Activated T-cell treated with anti-CD3 and anti-CD28 coated beads, Interleukin-2, amount 50 U/mL, for 4 hours (primary cell): ENCODE measurements at regions not wholly inside any gene's neighbourhood (a gene's known extent, or its start where the extent isn't known, plus 50 kb on each side); places are given as distances from the start of the nearest gene placed in this dataset.

Experiments
- ATAC-seq, 2 donors: fragments of 200-7000 bp; cut with Tn5 transposase; one replicate each; pipeline ENCODE4 v1.10.0; 2021
- DNase-seq: peaks from one replicate; pipeline ENCODE4 v3.0.0-alpha.2; 2020
- H3K27me3 Mint-ChIP-seq: one replicate; pipeline ENCODE4 v1.8.0; 2021; ENCODE audit warnings: low read depth, mixed read lengths
- H3K36me3 Mint-ChIP-seq: one replicate; pipeline ENCODE4 v1.8.0; 2022; ENCODE audit warnings: mixed read lengths; ENCODE audit not compliant: insufficient read depth
- H3K4me1 Mint-ChIP-seq: one replicate; pipeline ENCODE4 v1.8.0; 2021; ENCODE audit warnings: low read depth, mixed read lengths
- H3K4me3 Mint-ChIP-seq: one replicate; pipeline ENCODE4 v1.8.0; 2021; ENCODE audit warnings: mild to moderate bottlenecking, moderate library complexity, mixed read lengths
- H3K9me3 Mint-ChIP-seq: one replicate; pipeline ENCODE4 v1.8.0; 2021; ENCODE audit warnings: mixed read lengths

DNA sequence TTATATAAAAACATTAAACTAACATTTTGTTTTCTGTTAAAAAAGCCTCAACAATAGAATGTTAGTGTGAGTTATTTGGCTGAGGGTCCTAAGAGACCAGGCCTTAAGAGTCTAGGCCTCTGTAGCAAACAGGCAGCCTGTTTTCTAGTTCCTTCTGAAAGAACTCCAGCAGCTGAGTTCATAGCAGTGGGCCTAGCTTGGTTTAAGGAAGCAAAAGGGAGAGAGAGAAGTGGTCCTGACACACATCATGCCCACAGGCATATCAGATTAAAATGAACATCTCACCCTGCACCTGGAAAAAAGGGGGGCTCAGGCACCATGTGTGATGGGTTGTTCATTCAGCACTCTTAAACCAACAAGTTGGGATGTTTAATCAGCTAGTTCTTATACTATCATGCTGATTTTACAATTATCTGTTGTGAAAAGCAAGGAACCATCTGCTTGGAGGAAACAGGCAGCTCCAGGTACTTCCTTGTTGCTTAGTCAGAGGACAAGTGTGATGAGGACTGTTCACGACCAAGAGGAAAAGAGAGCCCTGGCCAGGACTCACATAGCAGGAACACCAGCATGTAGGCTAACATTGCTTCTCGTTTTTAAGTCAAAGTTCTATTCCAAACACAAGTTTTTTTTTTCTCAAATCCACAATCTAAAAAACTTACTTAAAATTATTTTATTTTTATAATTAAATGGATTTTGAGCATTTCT is 81.3 kb upstream of the FRY start:
- peaks cover 2% of the 10 kb centered on the region for H3K36me3 Mint-ChIP-seq
- no peaks in the 10 kb centered on the region for H3K27me3 Mint-ChIP-seq
- H3K9me3 Mint-ChIP-seq, result no peaks in the 10 kb centered on the region
- peaks cover 2% of the 10 kb centered on the region for H3K4me1 Mint-ChIP-seq
- H3K4me3 Mint-ChIP-seq, result no peak overlapping the region
- ATAC-seq (no peak), DNase-seq (no peak)

DNA sequence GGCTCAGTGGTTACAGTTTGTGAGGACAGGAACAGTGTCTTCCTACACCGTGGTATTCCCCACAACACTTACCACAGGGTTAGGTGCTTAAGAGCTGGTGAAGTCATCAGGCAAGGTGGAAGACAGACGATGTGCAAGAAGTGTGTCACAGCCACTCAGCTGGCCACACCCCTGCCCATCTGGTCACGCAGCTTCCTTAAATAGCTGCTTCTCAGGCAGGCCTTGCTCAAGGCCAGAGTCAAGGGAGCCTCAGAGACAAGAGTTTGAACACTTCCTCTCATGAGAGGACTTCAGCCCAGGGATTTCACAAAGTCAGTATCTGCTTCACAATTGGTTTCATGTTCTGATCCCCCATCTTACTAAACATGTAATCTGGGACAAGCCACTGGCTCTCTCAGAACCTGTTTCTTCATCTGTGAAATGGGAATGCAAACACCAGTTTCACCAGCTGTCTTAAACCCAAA is 80.3 kb upstream of the FRY start:
- H3K4me3 Mint-ChIP-seq, result no peak overlapping the region
- no peaks in the 10 kb centered on the region for H3K9me3 Mint-ChIP-seq
- H3K36me3 Mint-ChIP-seq, result peaks cover 2% of the 10 kb centered on the region
- ATAC-seq (no peak), DNase-seq (no peak)
- peaks cover 2% of the 10 kb centered on the region for H3K4me1 Mint-ChIP-seq
- no peaks in the 10 kb centered on the region for H3K27me3 Mint-ChIP-seq

DNA sequence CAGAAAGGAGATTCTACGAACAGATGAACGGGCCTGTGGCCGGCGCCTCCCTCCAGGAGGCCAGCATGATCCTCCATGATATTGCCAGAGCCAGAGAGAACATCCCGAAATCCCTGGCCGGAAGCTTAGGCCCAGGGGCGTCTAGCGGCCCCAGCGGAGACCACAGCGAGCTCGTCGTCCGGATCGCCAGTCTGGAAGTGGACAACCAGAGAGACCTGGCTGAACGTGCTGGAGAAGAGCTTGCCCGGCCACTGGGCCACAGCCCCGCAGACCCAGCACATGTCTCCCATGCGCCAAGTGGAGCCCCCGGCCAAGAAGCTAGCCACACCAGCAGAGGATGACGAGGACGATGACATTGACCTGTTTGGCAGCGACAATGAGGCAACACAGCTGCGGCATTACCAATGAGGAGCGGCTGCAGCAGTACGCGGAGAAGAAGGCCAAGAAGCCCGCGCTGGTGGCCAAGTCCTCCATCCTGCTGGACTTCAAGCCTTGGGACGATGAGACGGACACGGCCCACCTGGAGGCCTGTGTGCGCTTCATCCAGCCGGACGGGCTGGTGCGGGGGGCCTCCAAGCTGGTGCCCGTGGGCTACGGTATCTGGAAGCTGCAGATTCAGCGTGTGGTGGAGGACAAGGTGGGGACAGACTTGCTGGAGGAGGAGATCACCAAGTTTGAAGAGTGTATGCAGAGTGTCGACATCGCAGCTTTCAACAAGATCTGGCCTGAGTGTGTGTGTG is 78.8 kb upstream of the FRY start:
- no peak overlapping the region for H3K4me3 Mint-ChIP-seq
- H3K9me3 Mint-ChIP-seq, result no peaks in the 10 kb centered on the region
- DNase-seq, result no peak
- no peak for ATAC-seq
- H3K27me3 Mint-ChIP-seq, result no peaks in the 10 kb centered on the region
- H3K36me3 Mint-ChIP-seq, result peaks cover 2% of the 10 kb centered on the region
- H3K4me1 Mint-ChIP-seq, result peaks cover 2% of the 10 kb centered on the region

DNA sequence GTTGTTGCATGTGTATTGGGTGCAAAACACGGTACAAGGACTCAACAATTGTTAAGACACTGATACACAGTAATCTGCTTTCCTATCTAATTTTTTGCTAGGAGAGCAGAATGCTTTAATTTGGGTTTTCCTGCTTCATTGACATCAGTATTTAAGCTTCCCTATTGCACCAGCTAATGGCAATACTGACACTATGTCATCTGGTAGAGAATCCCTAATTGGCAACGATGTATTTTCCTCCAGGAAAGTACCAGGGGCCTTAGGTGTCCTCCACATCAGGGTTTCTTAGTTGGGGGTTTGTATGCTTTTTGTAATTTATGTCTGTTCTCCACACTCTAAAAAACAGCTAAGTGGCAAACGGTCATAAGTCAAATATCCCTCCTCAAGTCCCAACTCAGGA is 76.5 kb upstream of the FRY start:
- H3K4me1 Mint-ChIP-seq, result peaks cover 2% of the 10 kb centered on the region
- H3K36me3 Mint-ChIP-seq, result peaks cover 2% of the 10 kb centered on the region
- DNase-seq, result no peak
- ATAC-seq, result no peak
- no peaks in the 10 kb centered on the region for H3K9me3 Mint-ChIP-seq
- no peaks in the 10 kb centered on the region for H3K27me3 Mint-ChIP-seq
- no peak overlapping the region for H3K4me3 Mint-ChIP-seq

DNA sequence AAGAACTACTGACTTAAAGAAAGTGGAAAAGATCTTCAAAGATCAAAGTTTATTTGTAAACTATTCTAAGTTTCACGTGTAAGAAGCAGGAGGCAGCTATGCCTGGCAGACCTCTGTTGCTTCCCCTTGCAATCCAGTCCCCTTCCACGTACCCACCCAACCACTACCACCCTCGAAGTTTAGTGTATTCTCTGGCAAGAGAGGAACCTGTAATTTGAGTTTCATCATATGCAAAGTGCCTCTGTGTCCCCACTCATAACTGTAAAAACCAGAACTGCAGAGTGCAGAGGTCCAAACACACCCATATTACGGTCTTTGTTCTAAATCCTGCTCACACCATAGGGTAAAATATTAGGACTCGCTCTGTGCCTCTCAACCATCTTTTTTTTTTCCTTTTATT is 75.8 kb upstream of the FRY start:
- H3K4me1 Mint-ChIP-seq, result peaks cover 2% of the 10 kb centered on the region
- H3K4me3 Mint-ChIP-seq, result no peak overlapping the region
- DNase-seq (no peak), ATAC-seq (no peak)
- H3K27me3 Mint-ChIP-seq, result no peaks in the 10 kb centered on the region
- peaks cover 2% of the 10 kb centered on the region for H3K36me3 Mint-ChIP-seq
- H3K9me3 Mint-ChIP-seq, result no peaks in the 10 kb centered on the region

DNA sequence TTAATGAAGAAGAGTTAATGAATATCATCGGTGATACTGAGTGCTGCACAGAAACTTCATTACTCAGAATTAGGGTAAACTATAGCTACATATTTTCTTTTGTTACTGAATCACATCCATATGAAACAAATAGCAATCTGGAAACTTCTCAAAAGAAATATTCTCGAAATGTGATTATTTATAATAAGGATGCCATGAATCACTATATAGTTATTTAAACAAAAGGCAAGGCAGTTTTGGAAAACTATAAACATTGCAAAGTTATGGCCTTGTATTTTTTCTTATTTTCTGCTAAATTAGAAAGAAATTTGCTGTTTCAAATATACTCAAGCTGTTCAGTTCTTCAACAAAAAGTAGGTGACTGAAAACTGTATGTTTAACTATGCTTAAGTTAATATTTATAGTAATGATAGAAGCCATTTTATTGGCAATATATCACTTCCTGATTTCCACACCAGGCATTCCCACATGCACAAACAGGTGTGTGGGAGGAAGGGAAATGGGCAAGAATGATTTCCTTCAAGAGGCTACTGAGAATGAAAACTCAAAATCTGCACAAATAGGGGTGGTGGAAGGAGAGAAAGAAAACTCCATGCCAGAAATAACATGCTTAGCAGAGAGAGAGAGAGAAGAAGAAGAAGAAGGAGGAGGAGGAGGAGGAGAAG is 74.5 kb upstream of the FRY start:
- ATAC-seq, result no peak
- H3K36me3 Mint-ChIP-seq, result peaks cover 2% of the 10 kb centered on the region

DNA sequence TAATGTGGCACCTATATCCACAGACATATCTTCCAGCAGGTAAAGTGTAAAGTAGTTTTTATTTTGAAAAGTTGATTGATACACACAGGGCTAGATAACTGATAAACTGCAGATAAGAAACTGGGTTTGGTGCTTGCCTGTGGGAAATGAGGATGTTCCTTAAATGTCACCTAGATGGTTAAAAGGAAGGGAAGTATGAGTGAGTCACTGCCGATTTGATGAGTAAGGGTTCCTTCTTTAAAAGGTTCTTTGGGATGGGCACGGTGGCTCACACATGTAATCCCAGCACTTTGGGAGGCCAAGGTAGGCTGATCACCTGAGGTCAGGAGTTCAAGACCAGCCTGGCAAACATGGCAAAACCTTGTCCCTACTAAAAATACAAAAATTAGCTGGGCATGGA is 73.8 kb upstream of the FRY start:
- Mint-ChIP-seq H3K9me3 (no peaks in the 10 kb centered on the region), H3K4me3 (no peak overlapping the region), H3K27me3 (no peaks in the 10 kb centered on the region), H3K4me1 (no peaks in the 10 kb centered on the region), H3K36me3 (peaks cover 2% of the 10 kb centered on the region)
- ATAC-seq, result no peak
- DNase-seq, result no peak

More for the DNA sequence above, 74.5 kb upstream of the FRY start:
- H3K4me1 Mint-ChIP-seq, result no peaks in the 10 kb centered on the region
- no peak overlapping the region for H3K4me3 Mint-ChIP-seq
- no peak for DNase-seq
- H3K9me3 Mint-ChIP-seq, result no peaks in the 10 kb centered on the region
- no peaks in the 10 kb centered on the region for H3K27me3 Mint-ChIP-seq

DNA sequence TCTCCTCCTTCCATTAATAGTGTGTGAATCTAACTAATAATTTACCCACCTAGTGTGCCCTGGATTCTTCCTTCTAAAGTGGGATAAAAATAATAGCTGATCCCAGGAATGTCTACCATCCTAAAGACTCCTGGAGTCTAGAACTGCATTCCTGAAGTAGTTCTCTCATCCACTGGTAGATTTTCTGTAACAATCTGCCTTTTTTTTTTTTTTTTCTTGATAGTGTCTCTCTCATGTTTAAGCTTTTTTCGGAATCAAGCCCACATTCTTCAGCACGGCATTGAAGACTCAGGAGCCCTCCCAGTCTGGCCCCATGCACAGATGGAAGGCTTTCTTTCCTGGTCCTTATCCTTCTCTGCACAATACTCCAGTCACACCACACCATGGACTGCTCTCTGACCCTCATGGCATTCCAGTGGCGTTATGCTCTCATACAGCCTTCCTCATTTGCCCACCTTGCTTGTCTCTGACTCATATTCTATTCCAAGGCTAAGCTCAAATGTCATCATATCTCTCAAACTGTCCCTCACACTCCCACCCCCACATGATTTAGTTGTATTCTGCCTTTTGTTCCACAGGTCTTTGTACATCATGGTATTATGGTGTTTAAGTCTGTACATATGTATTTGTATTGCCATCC is 68.7 kb upstream of the FRY start:
- Mint-ChIP-seq H3K4me3 (no peak overlapping the region), H3K9me3 (peaks cover 8% of the 10 kb centered on the region), H3K27me3 (no peaks in the 10 kb centered on the region), H3K4me1 (peaks cover 1% of the 10 kb centered on the region), H3K36me3 (peaks cover 3% of the 10 kb centered on the region)
- DNase-seq (no peak), ATAC-seq (no peak)

DNA sequence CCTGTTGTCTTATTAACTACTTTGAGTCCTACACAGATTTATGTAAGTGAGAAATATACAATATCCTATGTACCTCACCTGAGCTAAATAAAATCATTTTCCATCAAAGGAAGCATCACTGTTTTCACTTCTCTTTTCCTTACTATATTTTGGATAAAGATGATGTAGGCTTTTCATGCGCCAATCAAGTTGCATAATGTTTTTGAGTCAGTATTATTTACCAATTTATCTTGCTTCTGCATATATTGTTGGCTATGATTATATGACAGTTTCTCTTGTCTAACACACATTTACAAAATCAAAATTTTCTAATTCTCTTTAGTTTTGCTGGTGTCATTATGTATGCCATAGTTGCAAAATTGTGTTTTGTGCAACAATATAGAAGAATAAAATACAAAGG is 67.9 kb upstream of the FRY start:
- Mint-ChIP-seq H3K27me3 (no peaks in the 10 kb centered on the region), H3K4me1 (peaks cover 5% of the 10 kb centered on the region), H3K4me3 (no peak overlapping the region), H3K36me3 (peaks cover 3% of the 10 kb centered on the region), H3K9me3 (peaks cover 14% of the 10 kb centered on the region)
- ATAC-seq (no peak), DNase-seq (no peak)

DNA sequence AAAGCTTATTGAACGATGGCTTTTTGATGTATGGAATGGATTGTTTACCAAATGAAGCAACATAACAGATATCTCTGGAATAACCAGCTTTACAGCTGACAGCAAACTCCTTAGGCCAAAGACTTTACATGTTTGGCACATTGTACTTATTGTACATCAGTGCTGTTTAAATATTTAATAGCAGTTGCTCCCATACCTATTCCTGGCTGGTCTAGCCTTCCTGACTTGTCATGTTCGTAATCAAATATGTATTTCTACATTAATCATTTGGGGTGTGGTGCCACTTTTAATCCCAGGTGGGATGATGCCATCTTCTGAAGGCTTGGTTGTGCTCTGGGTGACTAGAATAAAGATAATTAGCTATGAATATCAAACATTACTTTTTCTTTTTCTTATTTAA is 67.4 kb upstream of the FRY start:
- ATAC-seq (no peak), DNase-seq (no peak)
- Mint-ChIP-seq H3K36me3 (peaks cover 3% of the 10 kb centered on the region), H3K27me3 (no peaks in the 10 kb centered on the region), H3K9me3 (peaks cover 14% of the 10 kb centered on the region), H3K4me1 (peaks cover 5% of the 10 kb centered on the region), H3K4me3 (no peak overlapping the region)

DNA sequence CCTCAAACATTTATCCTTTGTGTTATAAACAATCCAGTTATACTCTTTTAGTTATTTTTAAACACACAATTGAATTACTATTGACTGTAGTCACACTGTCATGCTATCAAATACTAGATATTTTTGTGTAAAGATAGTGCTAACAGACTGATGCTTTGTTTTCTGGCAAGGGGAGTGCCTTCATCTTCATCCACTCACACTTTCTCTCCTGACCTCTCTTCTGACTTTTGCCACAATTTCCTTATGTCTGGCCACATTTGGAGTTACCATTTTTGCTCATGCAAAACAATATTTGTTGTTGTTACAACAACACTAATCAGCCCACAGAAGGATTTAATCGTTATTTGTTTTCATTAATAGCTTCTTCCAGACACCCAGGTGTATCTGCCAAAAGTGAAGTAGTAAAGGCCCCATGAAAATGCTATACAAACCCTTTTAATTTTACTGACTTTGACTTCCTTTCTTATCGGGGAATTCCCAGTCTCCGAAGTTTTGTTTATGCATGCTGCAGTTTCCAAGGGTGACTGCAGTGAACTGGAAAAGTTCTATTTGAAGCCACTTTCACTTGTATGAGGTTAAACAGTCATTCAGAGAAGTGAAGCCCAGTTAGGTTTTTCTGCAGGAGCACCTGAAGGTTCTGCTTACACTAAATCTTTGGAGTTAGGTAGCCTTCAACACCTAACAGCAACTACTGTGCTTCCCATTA is 66.1 kb upstream of the FRY start:
- peaks cover 5% of the 10 kb centered on the region for H3K4me1 Mint-ChIP-seq
- ATAC-seq (no peak), DNase-seq (no peak)
- H3K27me3 Mint-ChIP-seq, result no peaks in the 10 kb centered on the region
- no peak overlapping the region for H3K4me3 Mint-ChIP-seq
- peaks cover 3% of the 10 kb centered on the region for H3K36me3 Mint-ChIP-seq
- H3K9me3 Mint-ChIP-seq, result peaks cover 14% of the 10 kb centered on the region

DNA sequence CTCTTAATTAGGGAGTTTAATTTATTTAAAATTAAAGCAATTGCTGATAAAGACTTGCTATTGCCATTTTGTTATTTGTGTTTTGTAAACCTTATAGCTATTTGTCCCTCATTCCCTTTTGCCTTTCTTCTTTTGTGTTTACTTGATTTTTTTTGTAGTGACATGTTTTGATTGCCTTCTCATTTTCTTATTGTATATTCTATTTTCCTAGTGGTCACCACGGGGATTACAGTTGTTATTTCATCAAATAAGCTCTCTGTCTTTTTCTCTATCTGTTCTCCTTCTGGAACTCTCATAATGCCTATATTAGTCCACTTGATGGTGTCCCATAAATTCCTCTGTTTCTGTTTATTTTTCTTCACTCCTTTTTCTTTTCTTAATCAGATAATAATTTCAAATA is 64.4 kb upstream of the FRY start:
- Mint-ChIP-seq H3K27me3 (no peaks in the 10 kb centered on the region), H3K4me3 (no peak overlapping the region), H3K36me3 (peaks cover 3% of the 10 kb centered on the region), H3K4me1 (peaks cover 5% of the 10 kb centered on the region), H3K9me3 (peaks cover 14% of the 10 kb centered on the region)
- ATAC-seq (no peak), DNase-seq (no peak)

DNA sequence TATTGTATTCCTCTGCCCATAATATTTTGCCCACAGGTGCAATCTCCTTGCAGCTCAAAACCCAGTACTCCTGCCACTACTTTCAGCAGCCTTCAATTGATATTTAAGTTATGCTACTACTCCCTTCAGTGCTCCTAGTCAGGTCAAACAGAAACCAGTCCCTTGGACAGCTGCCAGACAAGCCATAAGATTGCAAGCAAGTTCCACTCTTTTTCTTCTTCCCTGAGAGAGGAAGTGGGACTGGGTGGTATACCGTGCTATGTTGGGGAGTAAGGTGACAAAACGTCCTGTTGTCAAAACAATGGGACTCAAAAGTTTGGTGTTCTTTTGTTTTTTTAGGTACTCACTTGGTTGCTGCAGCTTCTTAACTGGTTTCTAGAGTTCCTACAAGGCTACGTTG is 63.1 kb upstream of the FRY start:
- H3K4me1 Mint-ChIP-seq, result peaks cover 5% of the 10 kb centered on the region
- H3K9me3 Mint-ChIP-seq, result peaks cover 14% of the 10 kb centered on the region
- ATAC-seq (no peak), DNase-seq (no peak)
- peaks cover 3% of the 10 kb centered on the region for H3K36me3 Mint-ChIP-seq
- no peaks in the 10 kb centered on the region for H3K27me3 Mint-ChIP-seq
- H3K4me3 Mint-ChIP-seq, result no peak overlapping the region
